C4-2B (cell line): ENCODE measurements at regions not wholly inside any gene's neighbourhood (a gene's known extent, or its start where the extent isn't known, plus 50 kb on each side); places are given as distances from the start of the nearest gene placed in this dataset.

Source experiments
- ZFX ChIP-seq: fragments of 450-650 bp; IDR thresholded peaks from 2 replicates; pipeline ENCODE4 v1.6.1; 2017
- TF ChIP-seq, protein P1 (sequence below): fragments of 450-650 bp; conservative IDR thresholded peaks from 2 replicates; pipeline ENCODE4 v1.5.1; 2017; ENCODE audit warnings: mild to moderate bottlenecking

DNA sequence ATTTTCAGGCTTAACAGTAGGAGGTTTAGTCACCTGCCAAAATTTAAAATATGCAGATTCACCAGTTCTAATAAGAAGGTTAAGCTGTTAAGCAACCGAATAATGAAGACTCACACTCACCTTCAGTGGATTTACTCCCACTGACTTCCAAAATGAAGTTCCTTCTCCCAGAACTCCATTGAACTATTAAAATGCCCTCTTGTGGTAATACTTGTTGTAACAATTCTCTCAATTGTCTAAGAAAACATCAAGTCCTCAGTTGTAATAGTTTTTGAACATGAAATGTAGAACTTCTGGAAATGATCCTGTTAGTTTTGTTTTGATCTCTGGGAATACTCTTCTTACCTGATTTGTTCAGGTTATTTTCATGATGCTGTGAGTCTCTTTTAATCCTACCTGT lies 522.0 kb upstream of the ATXN8OS start:
- TF ChIP-seq, protein P1, sequence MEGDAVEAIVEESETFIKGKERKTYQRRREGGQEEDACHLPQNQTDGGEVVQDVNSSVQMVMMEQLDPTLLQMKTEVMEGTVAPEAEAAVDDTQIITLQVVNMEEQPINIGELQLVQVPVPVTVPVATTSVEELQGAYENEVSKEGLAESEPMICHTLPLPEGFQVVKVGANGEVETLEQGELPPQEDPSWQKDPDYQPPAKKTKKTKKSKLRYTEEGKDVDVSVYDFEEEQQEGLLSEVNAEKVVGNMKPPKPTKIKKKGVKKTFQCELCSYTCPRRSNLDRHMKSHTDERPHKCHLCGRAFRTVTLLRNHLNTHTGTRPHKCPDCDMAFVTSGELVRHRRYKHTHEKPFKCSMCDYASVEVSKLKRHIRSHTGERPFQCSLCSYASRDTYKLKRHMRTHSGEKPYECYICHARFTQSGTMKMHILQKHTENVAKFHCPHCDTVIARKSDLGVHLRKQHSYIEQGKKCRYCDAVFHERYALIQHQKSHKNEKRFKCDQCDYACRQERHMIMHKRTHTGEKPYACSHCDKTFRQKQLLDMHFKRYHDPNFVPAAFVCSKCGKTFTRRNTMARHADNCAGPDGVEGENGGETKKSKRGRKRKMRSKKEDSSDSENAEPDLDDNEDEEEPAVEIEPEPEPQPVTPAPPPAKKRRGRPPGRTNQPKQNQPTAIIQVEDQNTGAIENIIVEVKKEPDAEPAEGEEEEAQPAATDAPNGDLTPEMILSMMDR, result peak; percentile 8; the same call in 1 of the 2 replicates
- TF ChIP-seq ZFX, result no peak
